Neural cell (in vitro differentiated cells): ENCODE measurements at regions not wholly inside any gene's neighbourhood (a gene's known extent, or its start where the extent isn't known, plus 50 kb on each side); places are given as distances from the start of the nearest gene placed in this dataset.

Experiments used
- H2AFZ ChIP-seq: fragments of 200-600, 300-800 bp; sonication (generic), shearing (Covaris generic); 2 replicates; pipeline ENCODE4 v1.6.0; 2014; ENCODE audit warnings: low read depth, mild to moderate bottlenecking, antibody characterized with exemption, low read length, moderate library complexity
- H3F3A ChIP-seq: fragments of 200-600 bp; shearing (Covaris generic); 2 replicates; pipeline ENCODE4 v1.6.1; 2016; ENCODE audit warnings: mild to moderate bottlenecking, moderate library complexity, mixed read lengths, antibody characterized with exemption, low read length; ENCODE audit not compliant: insufficient read depth, poor library complexity, severe bottlenecking
- H3K27ac ChIP-seq: fragments of 200-600, 300-800 bp; sonication (generic), shearing (Covaris generic); 2 replicates; pipeline ENCODE4 v1.5.1; 2014; ENCODE audit warnings: mild to moderate bottlenecking, low read length, moderate library complexity
- H3K27me3 ChIP-seq: fragments of 300-800, 200-600 bp; sonication (generic), shearing (Covaris generic); 2 replicates; pipeline ENCODE4 v1.6.0; 2014; ENCODE audit warnings: mild to moderate bottlenecking, low read depth, low read length, moderate library complexity; ENCODE audit not compliant: insufficient read depth
- H3K36me3 ChIP-seq: fragments of 300-800, 200-600 bp; sonication (generic), shearing (Covaris generic); 2 replicates; pipeline ENCODE4 v1.5.1; 2014; ENCODE audit warnings: mild to moderate bottlenecking, antibody characterized with exemption, low read length, moderate library complexity; ENCODE audit not compliant: insufficient read depth
- H3K4me2 ChIP-seq: fragments of 300-800, 200-600 bp; sonication (generic), shearing (Covaris generic); 2 replicates; pipeline ENCODE4 v1.6.0; 2014; ENCODE audit warnings: mild to moderate bottlenecking, low read length
- H3K4me3 ChIP-seq: fragments of 300-800, 200-600 bp; sonication (generic), shearing (Covaris generic); 2 replicates; pipeline ENCODE4 v1.5.1; 2014; ENCODE audit warnings: mild to moderate bottlenecking, low read length, moderate library complexity
- H3K79me2 ChIP-seq: fragments of 200-600 bp; shearing (Covaris generic); replicated peaks from 2 replicates; pipeline ENCODE4 v1.6.0; 2014; ENCODE audit warnings: mild to moderate bottlenecking, low read length, moderate library complexity; ENCODE audit not compliant: insufficient read depth
- H3K9ac ChIP-seq: fragments of 300-800, 200-600 bp; sonication (generic), shearing (Covaris generic); 2 replicates; pipeline ENCODE4 v1.6.1; 2016; ENCODE audit warnings: mild to moderate bottlenecking, low read length, mixed read lengths
- H3K9me2 ChIP-seq: fragments of 200-600 bp; shearing (Covaris generic); 2 replicates; pipeline ENCODE4 v1.6.1; 2016; ENCODE audit warnings: mild to moderate bottlenecking, low read length, mixed read lengths; ENCODE audit not compliant: insufficient read depth
- H3K9me3 ChIP-seq: fragments of 200-600, 300-800 bp; sonication (generic), shearing (Covaris generic); 2 replicates; pipeline ENCODE4 v1.6.1; 2016; ENCODE audit warnings: mild to moderate bottlenecking, mixed run types, low read length, moderate library complexity, mixed read lengths
- H4K20me1 ChIP-seq: fragments of 200-600 bp; shearing (Covaris generic); 2 replicates; pipeline ENCODE4 v1.6.1; 2016; ENCODE audit warnings: mild to moderate bottlenecking, mixed run types; ENCODE audit not compliant: insufficient read depth
- CTCF ChIP-seq: fragments of 450-650 bp; IDR thresholded peaks from 2 replicates; pipeline ENCODE4 v1.5.1; 2014; ENCODE audit warnings: antibody characterized with exemption, mild to moderate bottlenecking, moderate library complexity; ENCODE audit not compliant: poor library complexity, severe bottlenecking
- EP300 ChIP-seq: fragments of 450-650 bp; conservative IDR thresholded peaks from 2 replicates; pipeline ENCODE4 v1.6.1; 2014; ENCODE audit warnings: antibody characterized with exemption, mild to moderate bottlenecking, moderate library complexity; ENCODE audit not compliant: poor library complexity, severe bottlenecking
- EZH2 ChIP-seq: fragments of 200-600, 300-800 bp; shearing (Covaris generic), sonication (generic); IDR thresholded peaks from 2 replicates; pipeline ENCODE4 v1.6.1; 2014; ENCODE audit warnings: antibody characterized with exemption, low read length, borderline replicate concordance, mild to moderate bottlenecking; ENCODE audit not compliant: insufficient read depth, poor library complexity, severe bottlenecking
- MXI1 ChIP-seq: fragments of 450-650 bp; conservative IDR thresholded peaks from 2 replicates; pipeline ENCODE4 v1.6.1; 2014; ENCODE audit warnings: antibody characterized with exemption, mild to moderate bottlenecking; ENCODE audit not compliant: poor library complexity, severe bottlenecking
- POLR2AphosphoS5 ChIP-seq: IDR thresholded peaks from 2 replicates; pipeline ENCODE4 v1.6.1; 2012
- RAD21 ChIP-seq: fragments of 450-650 bp; conservative IDR thresholded peaks from 2 replicates; pipeline ENCODE4 v1.6.1; 2014; ENCODE audit warnings: antibody characterized with exemption, mild to moderate bottlenecking, moderate library complexity
- REST ChIP-seq: IDR thresholded peaks from 2 replicates; pipeline ENCODE4 v1.6.1; 2012; ENCODE audit warnings: borderline replicate concordance
- SMC3 ChIP-seq: fragments of 450-650 bp; conservative IDR thresholded peaks from 2 replicates; pipeline ENCODE4 v1.6.1; 2014; ENCODE audit warnings: antibody characterized with exemption, mild to moderate bottlenecking, moderate library complexity; ENCODE audit not compliant: poor library complexity
- TAF1 ChIP-seq: IDR thresholded peaks from 2 replicates; pipeline ENCODE4 v1.6.1; 2012; ENCODE audit warnings: low read depth

- H3F3A ChIP-seq, result no peaks in the 10 kb centered on the region
- H4K20me1 ChIP-seq, result no peaks in the 10 kb centered on the region
- H2AFZ ChIP-seq, result no peak overlapping the region
- TF ChIP-seq MXI1 (no peak), POLR2AphosphoS5 (no peak), TAF1 (no peak), RAD21 (no peak), EZH2 (no peak), REST (no peak), EP300 (no peak), SMC3 (no peak), CTCF (no peak)
- H3K4me2 ChIP-seq, result no peak overlapping the region
- H3K79me2 ChIP-seq, result no peaks in the 10 kb centered on the region
- H3K9ac ChIP-seq, result no peak overlapping the region
- H3K27ac ChIP-seq, result no peak overlapping the region
- H3K4me3 ChIP-seq, result no peak overlapping the region
- H3K9me2 ChIP-seq, result no peaks in the 10 kb centered on the region
- H3K36me3 ChIP-seq, result no peaks in the 10 kb centered on the region
- H3K27me3 ChIP-seq, result no peaks in the 10 kb centered on the region
- H3K9me3 ChIP-seq, result no peaks in the 10 kb centered on the region
Measured at GRCh38 chr3:13262493-13263211, 157.5 kb downstream of the NUP210 start.

- H3K79me2 ChIP-seq, result no peaks in the 10 kb centered on the region
- no peak overlapping the region for H3K4me2 ChIP-seq
- H4K20me1 ChIP-seq, result no peaks in the 10 kb centered on the region
- H3K9me2 ChIP-seq, result no peaks in the 10 kb centered on the region
- no peak overlapping the region for H3K9ac ChIP-seq
- no peaks in the 10 kb centered on the region for H3K27me3 ChIP-seq
- no peaks in the 10 kb centered on the region for H3K9me3 ChIP-seq
- H3F3A ChIP-seq, result no peaks in the 10 kb centered on the region
- H2AFZ ChIP-seq, result no peak overlapping the region
- no peak overlapping the region for H3K27ac ChIP-seq
- TF ChIP-seq EP300, result no peak
- TF ChIP-seq TAF1, result no peak
- no peak for TF ChIP-seq POLR2AphosphoS5
- no peak for TF ChIP-seq MXI1
- TF ChIP-seq RAD21, result no peak
- no peak for TF ChIP-seq REST
- no peak for TF ChIP-seq EZH2
- TF ChIP-seq CTCF, result no peak
- TF ChIP-seq SMC3, result no peak
- no peak overlapping the region for H3K4me3 ChIP-seq
- no peaks in the 10 kb centered on the region for H3K36me3 ChIP-seq
Measured at GRCh38 chr3:13261892-13262291, 158.2 kb downstream of the NUP210 start.
